ENCODE measurements at regions not wholly inside any gene's neighbourhood (a gene's known extent, or its start where the extent isn't known, plus 50 kb on each side); places are given as distances from the start of the nearest gene placed in this dataset.

- Histone ChIP-seq H3K4me3 (ENCODE audit: low read depth, low read length) (no peak overlapping the region), H3K36me3 (no peaks in the 10 kb centered on the region), H3K4me1 (peaks cover 3% of the 10 kb centered on the region), H3K9me3 (no peaks in the 10 kb centered on the region), H3K27me3 (no peaks in the 10 kb centered on the region)
- DNase-seq: no peak
- no peak for TF ChIP-seq CTCF (IDR thresholded peaks at IDR 0.05; ENCODE audit: low read depth, low read length)
Observed at GRCh38 chr4:90030202-90030601, 97.0 kb upstream of the CCSER1 start.

GRCh38 chr4:90030953-90031352, 96.2 kb upstream of the CCSER1 start:
- H3K36me3 ChIP-seq: no peaks in the 10 kb centered on the region
- H3K27me3 ChIP-seq: no peaks in the 10 kb centered on the region
- peak; percentile 61 for TF ChIP-seq CTCF (IDR thresholded peaks at IDR 0.05; ENCODE audit: low read depth, low read length)
- peak; percentile 22 for DNase-seq
- no peaks in the 10 kb centered on the region for H3K9me3 ChIP-seq
- H3K4me1 ChIP-seq: peaks cover 3% of the 10 kb centered on the region
- H3K4me3 ChIP-seq (ENCODE audit: low read depth, low read length): no peak overlapping the region

GRCh38 chr4:90039122-90039521, 88.1 kb upstream of the CCSER1 start:
- DNase-seq: no peak
- peaks cover 7% of the 10 kb centered on the region; the same call in 1 of the 2 replicates for H3K4me1 ChIP-seq
- TF ChIP-seq CTCF (IDR thresholded peaks at IDR 0.05; ENCODE audit: low read depth, low read length): no peak
- no peaks in the 10 kb centered on the region for H3K9me3 ChIP-seq
- no peak overlapping the region for H3K4me3 ChIP-seq (ENCODE audit: low read depth, low read length)
- H3K27me3 ChIP-seq: no peaks in the 10 kb centered on the region
- no peaks in the 10 kb centered on the region for H3K36me3 ChIP-seq

GRCh38 chr4:90051999-90052398, 75.2 kb upstream of the CCSER1 start:
- no peaks in the 10 kb centered on the region for H3K27me3 ChIP-seq
- no peaks in the 10 kb centered on the region for H3K9me3 ChIP-seq
- no peak overlapping the region for H3K4me3 ChIP-seq (ENCODE audit: low read depth, low read length)
- no peaks in the 10 kb centered on the region for H3K36me3 ChIP-seq
- no peak for TF ChIP-seq CTCF (IDR thresholded peaks at IDR 0.05; ENCODE audit: low read depth, low read length)
- H3K4me1 ChIP-seq: no peaks in the 10 kb centered on the region
- DNase-seq: no peak

- Histone ChIP-seq H3K4me1 (no peaks in the 10 kb centered on the region), H3K9me3 (no peaks in the 10 kb centered on the region), H3K4me3 (ENCODE audit: low read depth, low read length) (no peak overlapping the region), H3K36me3 (no peaks in the 10 kb centered on the region), H3K27me3 (no peaks in the 10 kb centered on the region)
- DNase-seq: no peak
- no peak for TF ChIP-seq CTCF (IDR thresholded peaks at IDR 0.05; ENCODE audit: low read depth, low read length)
Observed at GRCh38 chr4:90057091-90057490, 70.1 kb upstream of the CCSER1 start.

GRCh38 chr4:90060039-90060438, 67.2 kb upstream of the CCSER1 start:
- no peak for TF ChIP-seq CTCF (IDR thresholded peaks at IDR 0.05; ENCODE audit: low read depth, low read length)
- no peak for DNase-seq
- no peaks in the 10 kb centered on the region for H3K27me3 ChIP-seq
- H3K36me3 ChIP-seq: no peaks in the 10 kb centered on the region
- H3K4me1 ChIP-seq: no peaks in the 10 kb centered on the region
- H3K9me3 ChIP-seq: no peaks in the 10 kb centered on the region
- H3K4me3 ChIP-seq (ENCODE audit: low read depth, low read length): no peak overlapping the region

Measured in BE2C (cell line).